ENCODE measurements at regions not wholly inside any gene's neighbourhood (a gene's known extent, or its start where the extent isn't known, plus 50 kb on each side); places are given as distances from the start of the nearest gene placed in this dataset.

GRCh38 chr6:45830441-45831139, 185.1 kb downstream of the CLIC5 start:
- H3K36me3 Mint-ChIP-seq (ENCODE audit: low read depth), result no peaks in the 10 kb centered on the region
- peak overlapping the region; percentile 77 for H3K4me3 Mint-ChIP-seq
- peaks cover 7% of the 10 kb centered on the region for H3K27me3 Mint-ChIP-seq
- intact Hi-C loops (cut with micrococcal nuclease), result loop anchor here (1.0 to 10.0 kb wide), 12 partner anchors 11 to 544 kb away; partner anchors contain the start of gene CLIC5
- peaks cover 34% of the 10 kb centered on the region for H3K4me1 Mint-ChIP-seq
- ChIA-PET POLR2A (interaction anchor here (0.6 to 2.1 kb wide), 8 partner anchors 13 to 453 kb away, joined by 3 to 9 read pairs (median 3); partner anchors contain the start of gene SUPT3H), CTCF (interaction anchor here (1.0 kb wide), 2 partner anchors 93 to 116 kb away, joined by 3 to 5 read pairs; no protein-coding TSS in a partner anchor)
- peak; percentile 86 for ATAC-seq (ENCODE audit: low read depth)
- H3K9me3 Mint-ChIP-seq, result no peaks in the 10 kb centered on the region
- TF ChIP-seq CTCF (IDR thresholded peaks at IDR 0.05), result no peak
- peak overlapping the region; percentile 75 for H3K27ac Mint-ChIP-seq
- DNase-seq, result peak; percentile 50

- ChIA-PET CTCF (no interaction called here), POLR2A (interaction anchor here (0.6 to 2.1 kb wide), 5 partner anchors 21 to 452 kb away, joined by 3 to 7 read pairs (median 3); partner anchors contain the start of gene SUPT3H)
- intact Hi-C loops (cut with micrococcal nuclease), result loop anchor here (1.0 to 10.0 kb wide), 12 partner anchors 11 to 545 kb away; partner anchors contain the start of gene CLIC5
- H3K27ac Mint-ChIP-seq, result peak overlapping the region; percentile 75
- TF ChIP-seq CTCF (IDR thresholded peaks at IDR 0.05), result no peak
- H3K9me3 Mint-ChIP-seq, result no peaks in the 10 kb centered on the region
- no peaks in the 10 kb centered on the region for H3K36me3 Mint-ChIP-seq (ENCODE audit: low read depth)
- H3K27me3 Mint-ChIP-seq, result peaks cover 7% of the 10 kb centered on the region
- H3K4me3 Mint-ChIP-seq, result peak overlapping the region; percentile 66
- peaks cover 28% of the 10 kb centered on the region for H3K4me1 Mint-ChIP-seq
- DNase-seq (no peak), ATAC-seq (ENCODE audit: low read depth) (no peak)
Observed at GRCh38 chr6:45829873-45830272, 185.8 kb downstream of the CLIC5 start.

- no peak for ATAC-seq (ENCODE audit: low read depth)
- no peak for TF ChIP-seq CTCF (IDR thresholded peaks at IDR 0.05)
- Mint-ChIP-seq H3K4me1 (peaks cover 28% of the 10 kb centered on the region), H3K9me3 (no peaks in the 10 kb centered on the region), H3K36me3 (ENCODE audit: low read depth) (no peaks in the 10 kb centered on the region), H3K27me3 (peaks cover 9% of the 10 kb centered on the region), H3K27ac (no peak overlapping the region), H3K4me3 (no peak overlapping the region)
- ChIA-PET CTCF (no interaction called here), POLR2A (no interaction called here)
- intact Hi-C loops (cut with micrococcal nuclease), result no loop called here
- DNase-seq, result no peak
Observed at GRCh38 chr6:45827952-45828530, 187.6 kb downstream of the CLIC5 start.

GRCh38 chr6:45822873-45823272, 192.8 kb downstream of the CLIC5 start:
- CTCF ChIA-PET, result no interaction called here
- no peaks in the 10 kb centered on the region for H3K36me3 Mint-ChIP-seq (ENCODE audit: low read depth)

More at GRCh38 chr6:45822873-45823272, 192.8 kb downstream of the CLIC5 start:
- peaks cover 9% of the 10 kb centered on the region for H3K27me3 Mint-ChIP-seq
- intact Hi-C loops (cut with micrococcal nuclease), result no loop called here
- H3K9me3 Mint-ChIP-seq, result peaks cover 4% of the 10 kb centered on the region
- DNase-seq (no peak), ATAC-seq (ENCODE audit: low read depth) (no peak)
- H3K4me1 Mint-ChIP-seq, result peaks cover 18% of the 10 kb centered on the region
- H3K4me3 Mint-ChIP-seq, result no peak overlapping the region
- no peak for TF ChIP-seq CTCF (IDR thresholded peaks at IDR 0.05)
- POLR2A ChIA-PET, result no interaction called here
- no peak overlapping the region for H3K27ac Mint-ChIP-seq

Measured in activated B cell treated with CpG ODN at 0.5 μM for 24 hours (primary cell).